Thyroid gland (tissue), 4 donors: ENCODE measurements at regions not wholly inside any gene's neighbourhood (a gene's known extent, or its start where the extent isn't known, plus 50 kb on each side); places are given as distances from the start of the nearest gene placed in this dataset.

Source experiments
- CTCF ChIP-seq, 6 experiments: fragments of 200-600 bp in 3 of 6; fragments of 450-650 bp in 3 of 6; sonication (generic) in 3 of 6; IDR thresholded peaks; one replicate each; pipeline ENCODE4 v1.5.1; 2016 to 2019; ENCODE audit warnings: antibody characterized with exemption in 6 of 6, mild to moderate bottlenecking in 2 of 6, inconsistent platforms in 1 of 6, moderate library complexity in 1 of 6
- POLR2A ChIP-seq, 2 donors: fragments of 450-650 bp; IDR thresholded peaks; one replicate each; pipeline ENCODE4 v1.6.1; 2017; ENCODE audit warnings: antibody characterized with exemption in 2 of 2, mild to moderate bottlenecking in 2 of 2, moderate library complexity in 1 of 2

- TF ChIP-seq POLR2A (IDR thresholded peaks at IDR 0.05): no peak
- TF ChIP-seq CTCF (IDR thresholded peaks at IDR 0.05): no peak
These were observed 162.8 kb downstream of the RBM43 start for GRCh38 chr2:151098841-151099240.
